ENCODE measurements at regions not wholly inside any gene's neighbourhood (a gene's known extent, or its start where the extent isn't known, plus 50 kb on each side); places are given as distances from the start of the nearest gene placed in this dataset.

- no TSS peak for BruUV-seq (replicated peaks)
- DNase-seq (no peak), ATAC-seq (ENCODE audit: low read depth) (no peak)
- H3K23ac ChIP-seq (ENCODE audit: low read depth, low read length), result no peak overlapping the region
- H2BK120ac ChIP-seq (ENCODE audit: low read depth, low read length), result no peak overlapping the region
- no peak overlapping the region for H3K18ac ChIP-seq (ENCODE audit: low read depth, low read length)
- H2BK15ac ChIP-seq (ENCODE audit: low read depth, low read length), result no peak overlapping the region
- no peak overlapping the region for H4K8ac ChIP-seq (ENCODE audit: low read depth in 2 of 2, low read length in 2 of 2)
- no peak overlapping the region for H3K4ac ChIP-seq (ENCODE audit: low read depth, low read length)
- no peak overlapping the region for H4K5ac ChIP-seq (ENCODE audit: low read depth, low read length)
- WGBS, 2 experiments (ENCODE audit: extremely low coverage in 2 of 2, insufficient read length in 1 of 2), result no CpG with 5 or more reads among the region's 2 CpGs
- H3K4me2 ChIP-seq (ENCODE audit: low read depth, low read length), result no peak overlapping the region
- H4K91ac ChIP-seq (ENCODE audit: insufficient read depth, low read depth, low read length), result no peak overlapping the region
- intact Hi-C loops (cut with micrococcal nuclease) (no loop called here), dilution Hi-C loops (cut with HindIII; ENCODE audit: low sequenced_read_pairs, unreplicated experiment) (no loop called here), in situ Hi-C loops (cut with MboI; ENCODE audit: low sequenced_read_pairs) (no loop called here)
- no peak overlapping the region for H3K4me3 ChIP-seq (ENCODE audit: insufficient read depth, low read depth, low read length)
- no peak overlapping the region for H2BK5ac ChIP-seq (ENCODE audit: low read depth, low read length, poor library complexity, severe bottlenecking)
- TF ChIP-seq ELK1 (IDR thresholded peaks at IDR 0.05; ENCODE audit: borderline replicate concordance, low read depth, low read length) (no peak), RFX5 (IDR thresholded peaks at IDR 0.05; ENCODE audit: low read depth, low read length) (no peak), MAFK (IDR thresholded peaks at IDR 0.05; ENCODE audit: low read depth, low read length) (no peak), USF2 (IDR thresholded peaks at IDR 0.05; ENCODE audit: low read depth, low read length) (no peak), RAD21 (IDR thresholded peaks at IDR 0.05; ENCODE audit: low read length) (no peak), NFE2L2 (IDR thresholded peaks at IDR 0.05; ENCODE audit: low read depth, low read length) (no peak), BHLHE40 (IDR thresholded peaks at IDR 0.05; ENCODE audit: low read depth, low read length) (no peak), MAZ (IDR thresholded peaks at IDR 0.05; ENCODE audit: borderline replicate concordance, low read depth, low read length) (no peak), MXI1 (IDR thresholded peaks at IDR 0.05; ENCODE audit: borderline replicate concordance, low read depth, low read length) (no peak), FOS (IDR thresholded peaks at IDR 0.05; ENCODE audit: low read depth, low read length) (no peak), CHD1 (IDR thresholded peaks at IDR 0.05; ENCODE audit: low read depth, low read length) (no peak), POLR2A (IDR thresholded peaks at IDR 0.05; ENCODE audit: low read depth, low read length) (no peak), SMC3 (IDR thresholded peaks at IDR 0.05; ENCODE audit: low read depth, low read length) (no peak), RCOR1 (IDR thresholded peaks at IDR 0.05; ENCODE audit: insufficient replicate concordance, low read length) (no peak), CEBPB (IDR thresholded peaks at IDR 0.05; ENCODE audit: low read depth, low read length) (no peak), CTCF (conservative IDR thresholded peaks at IDR 0.05; ENCODE audit: low read depth, low read length) (no peak)
- no peak overlapping the region for H3K56ac ChIP-seq (ENCODE audit: extremely low read depth, insufficient read depth, low read length)
- CTCF ChIA-PET, result no interaction called here
- no peaks in the 10 kb centered on the region for H3K79me1 ChIP-seq (ENCODE audit: low read depth in 1 of 2, low read length in 2 of 2)
- POLR2A ChIA-PET (ENCODE audit: unreplicated experiment), result no interaction called here
- H2AK9ac ChIP-seq (replicated peaks; ENCODE audit: low read depth, low read length, poor library complexity), result no peak overlapping the region
- H2AFZ ChIP-seq (replicated peaks; ENCODE audit: low read length, poor library complexity), result no peak overlapping the region
- H4K20me1 ChIP-seq (ENCODE audit: insufficient read depth, low read length), result no peaks in the 10 kb centered on the region
- no peak overlapping the region for H3K9ac ChIP-seq (ENCODE audit: low read depth, low read length)
- no peak overlapping the region for H3K27ac ChIP-seq (ENCODE audit: insufficient read depth, low read length)
- H3K9me3 ChIP-seq (ENCODE audit: control insufficient read depth, insufficient read depth, low read length), result no peaks in the 10 kb centered on the region
- H3K36me3 ChIP-seq (ENCODE audit: control insufficient read depth, insufficient read depth, low read length), result no peaks in the 10 kb centered on the region
- peaks cover 7% of the 10 kb centered on the region for H3K4me1 ChIP-seq (ENCODE audit: control insufficient read depth, insufficient read depth, low read length)
- H3K9me1 ChIP-seq (ENCODE audit: insufficient read depth, low read length), result peaks cover 4% of the 10 kb centered on the region
- H3K14ac ChIP-seq (replicated peaks; ENCODE audit: low read depth, low read length), result no peak overlapping the region
- no peaks in the 10 kb centered on the region for H3K27me3 ChIP-seq (ENCODE audit: control insufficient read depth, insufficient read depth, low read length)
- H2BK20ac ChIP-seq (ENCODE audit: low read depth, low read length), result no peak overlapping the region
- no peak overlapping the region for H2AK5ac ChIP-seq (ENCODE audit: low read depth, low read length)
These were observed 132.8 kb upstream of the DPH6 start for GRCh38 chr15:35678774-35679173.

Measured in IMR-90 (cell line).